Heart right ventricle (tissue), 16 donors: ENCODE measurements at regions not wholly inside any gene's neighbourhood (a gene's known extent, or its start where the extent isn't known, plus 50 kb on each side); places are given as distances from the start of the nearest gene placed in this dataset.

Experiments used
- ATAC-seq, 8 donors: fragments of 200-7000 bp; cut with Tn5 transposase; one replicate each; pipeline ENCODE4 v1.9.1; 2020; ENCODE audit warnings: mild to moderate bottlenecking in 8 of 8, moderate library complexity in 8 of 8, moderate number of reproducible peaks in 1 of 8
- DNase-seq, 2 donors: peaks; one replicate each; pipeline ENCODE4 v3.0.0-alpha.2; 2020
- H3K27ac ChIP-seq, 10 donors: fragments of 200-600 bp; sonication (generic) in 2 of 10; one replicate each; pipeline versions ENCODE4 v1.5.0 to v1.8.0; 2020 to 2022; ENCODE audit warnings: mild to moderate bottlenecking in 3 of 10
- H3K27me3 ChIP-seq, 7 donors: fragments of 200-600 bp; one replicate each; pipeline ENCODE4 v1.8.0; 2021 to 2022; ENCODE audit warnings: mild to moderate bottlenecking in 2 of 7
- H3K36me3 ChIP-seq, 9 donors: fragments of 200-600 bp; sonication (generic) in 1 of 9; one replicate each; pipeline versions ENCODE4 v1.5.0 to v1.8.0; 2020 to 2022; ENCODE audit warnings: mild to moderate bottlenecking in 2 of 9
- H3K4me1 ChIP-seq, 9 donors: fragments of 200-600 bp; sonication (generic) in 1 of 9; one replicate each; pipeline versions ENCODE4 v1.5.0 to v1.8.0; 2020 to 2022; ENCODE audit warnings: mild to moderate bottlenecking in 4 of 9
- H3K4me3 ChIP-seq, 10 donors: fragments of 200-600 bp; sonication (generic) in 2 of 10; one replicate each; pipeline versions ENCODE4 v1.5.0 to v1.8.0; 2020 to 2022; ENCODE audit warnings: mild to moderate bottlenecking in 7 of 10, moderate library complexity in 2 of 10
- H3K9me3 ChIP-seq, 11 donors: fragments of 200-600 bp in 10 of 11; sonication (generic) in 2 of 11; one replicate each; pipeline versions ENCODE4 v1.5.0 to v1.8.0; 2013 to 2022; ENCODE audit warnings: mild to moderate bottlenecking in 2 of 11, control low read depth in 1 of 11, moderate library complexity in 1 of 11
- CTCF ChIP-seq, 9 donors: fragments of 200-600 bp; sonication (generic) in 2 of 9; IDR thresholded peaks; one replicate each; pipeline versions ENCODE4 v1.5.0 to v1.8.0; 2021 to 2022; ENCODE audit warnings: antibody characterized with exemption in 9 of 9, mild to moderate bottlenecking in 5 of 9, moderate library complexity in 1 of 9
- WGBS, 2 donors: extraction: QIAGEN DNeasy Blood & Tissue Kit; methylation state at CpG; one replicate each; pipeline ENCODE4 v1.1.7; 2013; ENCODE audit warnings: inconsistent platforms in 1 of 2; 5-methylcytosine and 5-hydroxymethylcytosine counted together
- intact Hi-C, 10 donors: fragments of 100-400 bp; cut with DNase I; formaldehyde crosslinking; loops; one replicate each; pipeline versions ENCODE4 v1.11.1 to v1.14.2; 2022
- donor health status: Arrhythmogenic right ventricular cardiomyopathy.
- donor health status: ischemic (EF 13 %, LVEDD 7.1; RV severe dilation, severe dysfunction).
- donor health status: healthy with polysubstance abuse.
- donor health status: DM: no; HTN: yes; CAD: no.
- donor health status: DM: no; HTN: no; CAD: no.
- donor health status: ischemic (EF 25% LVEDD 6.9; RV normal size, moderate dysfunction).
- donor health status: ischemic (EF 25% LVEDD 5.7; RV mildly dilated, moderate dysfunction).
- donor health status: healthy.
- donor health status: DM: yes; HTN: yes; CAD: no.
- donor health status: Ischemic cardiomyopathy.
- donor health status: ischemic (EF 35%, LVEDD 5.7; RV mildly dilated, moderate dysfunction).
- donor health status: nonischemic (EF 11% LVEDD 7.7; RV severe dilation, severe dysfunction).
- donor health status: DM: yes; HTN: yes; CAD: no.
- donor health status: PGD.
- donor health status: ischemic (EF 29% LVEDD 5.4; RV normal size, mild dysfunction).
- donor health status: nonischemic (EF 23%, LVEDD 6.1; RV moderate dilation, normal function).

- Histone ChIP-seq H3K36me3 (no peaks in the 10 kb centered on the region), H3K4me3 (no peak overlapping the region), H3K9me3 (no peaks in the 10 kb centered on the region), H3K27me3 (peaks cover 0 to 12% (median 8%) of the 10 kb centered on the region in 7 donors), H3K4me1 (no peaks in the 10 kb centered on the region), H3K27ac (no peak overlapping the region)
- intact Hi-C loops, result no loop called here
- 83 to 89% methylated on average over 6 of the region's 6 CpGs for WGBS, 2 donors
- TF ChIP-seq CTCF (IDR thresholded peaks at IDR 0.05), result no peak
- ATAC-seq, result no peak
- no peak for DNase-seq
Measured at GRCh38 chr20:51906049-51906448, 103.7 kb upstream of the SALL4 start.

- DNase-seq (no peak), ATAC-seq (no peak)
- WGBS, 2 donors, result 80% methylated on average over 6 of the region's 6 CpGs
- no peaks in the 10 kb centered on the region for H3K36me3 ChIP-seq
- intact Hi-C loops, result no loop called here
- TF ChIP-seq CTCF (IDR thresholded peaks at IDR 0.05), result no peak
- H3K9me3 ChIP-seq, result peaks cover 0 to 4% (median 0%) of the 10 kb centered on the region in 11 donors
- H3K27me3 ChIP-seq, result peaks cover 0 to 12% (median 0%) of the 10 kb centered on the region in 7 donors
- no peak overlapping the region for H3K4me3 ChIP-seq
- no peak overlapping the region for H3K27ac ChIP-seq
- no peaks in the 10 kb centered on the region for H3K4me1 ChIP-seq
Measured at GRCh38 chr20:51902933-51903332, 100.6 kb upstream of the SALL4 start.

GRCh38 chr20:51900443-51900842, 98.1 kb upstream of the SALL4 start:
- no peaks in the 10 kb centered on the region for H3K4me1 ChIP-seq
- H3K36me3 ChIP-seq, result no peaks in the 10 kb centered on the region
- intact Hi-C loops, result no loop called here
- H3K4me3 ChIP-seq, result no peak overlapping the region
- H3K27ac ChIP-seq, result no peak overlapping the region
- DNase-seq (no peak), ATAC-seq (no peak)
- 92 to 94% methylated on average over 3 of the region's 3 CpGs for WGBS, 2 donors
- H3K27me3 ChIP-seq, result peaks cover 0 to 7% (median 0%) of the 10 kb centered on the region in 7 donors
- no peak for TF ChIP-seq CTCF (IDR thresholded peaks at IDR 0.05)
- H3K9me3 ChIP-seq, result peaks cover 0 to 4% (median 0%) of the 10 kb centered on the region in 11 donors

GRCh38 chr20:51899674-51900073, 97.4 kb upstream of the SALL4 start:
- no peaks in the 10 kb centered on the region for H3K4me1 ChIP-seq
- H3K9me3 ChIP-seq, result peaks cover 0 to 4% (median 0%) of the 10 kb centered on the region in 11 donors
- ATAC-seq (no peak), DNase-seq (no peak)
- H3K36me3 ChIP-seq, result no peaks in the 10 kb centered on the region
- no peak for TF ChIP-seq CTCF (IDR thresholded peaks at IDR 0.05)
- intact Hi-C loops, result no loop called here
- H3K4me3 ChIP-seq, result no peak overlapping the region
- WGBS, 2 donors, result 84 to 89% methylated on average over 7 of the region's 7 CpGs
- H3K27me3 ChIP-seq, result peaks cover 0 to 7% (median 0%) of the 10 kb centered on the region in 7 donors
- no peak overlapping the region for H3K27ac ChIP-seq
